CD4-positive, alpha-beta T cell (primary cell): ENCODE measurements at regions not wholly inside any gene's neighbourhood (a gene's known extent, or its start where the extent isn't known, plus 50 kb on each side); places are given as distances from the start of the nearest gene placed in this dataset.

ENCODE experiments used
- ATAC-seq: fragments of 200-7000 bp; cut with Tn5 transposase; one replicate; pipeline ENCODE4 v1.10.0; 2022; ENCODE audit warnings: mild to moderate bottlenecking; ENCODE audit not compliant: poor library complexity
- CTCF ChIA-PET: fragments of 350-600 bp; sonication (Branson Sonifier 250); formaldehyde crosslinking; loops from one replicate; lab custom pipeline; 2021; ENCODE audit warnings: antibody characterized with exemption, inconsistent platforms; lab: Charles Lee
- POLR2A ChIA-PET: fragments of 350-600 bp; sonication (Branson Sonifier 250); formaldehyde crosslinking; loops from one replicate; lab custom pipeline; 2021; ENCODE audit warnings: antibody characterized with exemption, inconsistent platforms; lab: Charles Lee
- DNase-seq, 14 experiments: peaks; one replicate each; pipeline ENCODE4 v3.0.0-alpha.2; 2013 to 2020; ENCODE audit warnings: mixed read lengths in 2 of 14
- H3K27ac ChIP-seq, 2 donors: one replicate each; pipeline versions ENCODE4 v1.5.1 to v1.7.0; 2013; ENCODE audit warnings: low read length in 2 of 2, low read depth in 1 of 2, mild to moderate bottlenecking in 1 of 2
- H3K27me3 ChIP-seq, 2 experiments: 1 replicate in 1 of 2; 2 replicates in 1 of 2; pipeline versions ENCODE4 v1.6.1 to v1.7.0; 2013; ENCODE audit warnings: low read length in 2 of 2, control low read depth in 1 of 2, mild to moderate bottlenecking in 1 of 2, moderate library complexity in 1 of 2; ENCODE audit not compliant: insufficient read depth in 2 of 2, control insufficient read depth in 1 of 2
- H3K36me3 ChIP-seq: one replicate; pipeline ENCODE4 v1.6.1; 2013; ENCODE audit warnings: low read length, control low read depth; ENCODE audit not compliant: insufficient read depth
- H3K4me1 ChIP-seq: one replicate; pipeline ENCODE4 v1.6.1; 2013; ENCODE audit warnings: low read length, control low read depth; ENCODE audit not compliant: insufficient read depth
- H3K4me3 ChIP-seq: one replicate; pipeline ENCODE4 v1.5.1; 2013; ENCODE audit warnings: mild to moderate bottlenecking, low read length, moderate library complexity
- H3K9me3 ChIP-seq, 2 experiments: 1 replicate in 1 of 2; 2 replicates in 1 of 2; pipeline versions ENCODE4 v1.6.1 to v1.7.0; 2013; ENCODE audit warnings: low read length in 2 of 2, mild to moderate bottlenecking in 2 of 2, control low read depth in 1 of 2, moderate library complexity in 1 of 2; ENCODE audit not compliant: control insufficient read depth in 1 of 2, insufficient read depth in 1 of 2
- H3K27ac Mint-ChIP-seq: one replicate; pipeline ENCODE4 v1.8.0; 2020; ENCODE audit warnings: mixed read lengths
- H3K27me3 Mint-ChIP-seq: one replicate; pipeline ENCODE4 v1.8.0; 2021; ENCODE audit warnings: mixed read lengths
- H3K36me3 Mint-ChIP-seq: one replicate; pipeline ENCODE4 v1.8.0; 2021; ENCODE audit warnings: low read depth, mixed read lengths
- H3K4me1 Mint-ChIP-seq: one replicate; pipeline ENCODE4 v1.8.0; 2021; ENCODE audit warnings: low read depth, mixed read lengths
- H3K4me3 Mint-ChIP-seq: one replicate; pipeline ENCODE4 v1.8.0; 2020; ENCODE audit warnings: mild to moderate bottlenecking, mixed read lengths
- H3K9me3 Mint-ChIP-seq: one replicate; pipeline ENCODE4 v1.8.0; 2020; ENCODE audit warnings: mixed read lengths
- intact Hi-C, 2 experiments: fragments of 100-400 bp; cut with DNase I in 1 of 2; cut with micrococcal nuclease in 1 of 2; formaldehyde crosslinking; loops; one replicate each; pipeline versions ENCODE4 v1.15.1 to v1.9.0; 2023 to 2025; cut with DNase I, micrococcal nuclease
- TF ChIP-seq, protein P1 (sequence below): fragments of 200-600 bp; IDR thresholded peaks from one replicate; pipeline ENCODE4 v1.8.0; 2022; ENCODE audit warnings: antibody characterized with exemption, mild to moderate bottlenecking

GRCh38 chr5:58284886-58285285, 175.0 kb downstream of the PLK2 start:
- H3K27me3 Mint-ChIP-seq: peaks cover 4% of the 10 kb centered on the region
- CTCF ChIA-PET: no interaction called here
- TF ChIP-seq, protein P1, sequence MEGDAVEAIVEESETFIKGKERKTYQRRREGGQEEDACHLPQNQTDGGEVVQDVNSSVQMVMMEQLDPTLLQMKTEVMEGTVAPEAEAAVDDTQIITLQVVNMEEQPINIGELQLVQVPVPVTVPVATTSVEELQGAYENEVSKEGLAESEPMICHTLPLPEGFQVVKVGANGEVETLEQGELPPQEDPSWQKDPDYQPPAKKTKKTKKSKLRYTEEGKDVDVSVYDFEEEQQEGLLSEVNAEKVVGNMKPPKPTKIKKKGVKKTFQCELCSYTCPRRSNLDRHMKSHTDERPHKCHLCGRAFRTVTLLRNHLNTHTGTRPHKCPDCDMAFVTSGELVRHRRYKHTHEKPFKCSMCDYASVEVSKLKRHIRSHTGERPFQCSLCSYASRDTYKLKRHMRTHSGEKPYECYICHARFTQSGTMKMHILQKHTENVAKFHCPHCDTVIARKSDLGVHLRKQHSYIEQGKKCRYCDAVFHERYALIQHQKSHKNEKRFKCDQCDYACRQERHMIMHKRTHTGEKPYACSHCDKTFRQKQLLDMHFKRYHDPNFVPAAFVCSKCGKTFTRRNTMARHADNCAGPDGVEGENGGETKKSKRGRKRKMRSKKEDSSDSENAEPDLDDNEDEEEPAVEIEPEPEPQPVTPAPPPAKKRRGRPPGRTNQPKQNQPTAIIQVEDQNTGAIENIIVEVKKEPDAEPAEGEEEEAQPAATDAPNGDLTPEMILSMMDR: no peak
- no peaks in the 10 kb centered on the region for H3K27me3 ChIP-seq
- no peaks in the 10 kb centered on the region for H3K36me3 Mint-ChIP-seq
- H3K36me3 ChIP-seq: no peaks in the 10 kb centered on the region
- H3K9me3 ChIP-seq: peaks cover 0 to 3% of the 10 kb centered on the region in 2 experiments
- H3K4me1 Mint-ChIP-seq: no peaks in the 10 kb centered on the region
- H3K27ac ChIP-seq: no peak overlapping the region
- H3K4me3 Mint-ChIP-seq: no peak overlapping the region
- intact Hi-C loops: no loop called here
- POLR2A ChIA-PET: no interaction called here
- no peaks in the 10 kb centered on the region for H3K9me3 Mint-ChIP-seq
- no peak overlapping the region for H3K4me3 ChIP-seq
- ATAC-seq: no peak
- no peak overlapping the region for H3K27ac Mint-ChIP-seq
- H3K4me1 ChIP-seq: no peaks in the 10 kb centered on the region
- DNase-seq: no peak

DNA sequence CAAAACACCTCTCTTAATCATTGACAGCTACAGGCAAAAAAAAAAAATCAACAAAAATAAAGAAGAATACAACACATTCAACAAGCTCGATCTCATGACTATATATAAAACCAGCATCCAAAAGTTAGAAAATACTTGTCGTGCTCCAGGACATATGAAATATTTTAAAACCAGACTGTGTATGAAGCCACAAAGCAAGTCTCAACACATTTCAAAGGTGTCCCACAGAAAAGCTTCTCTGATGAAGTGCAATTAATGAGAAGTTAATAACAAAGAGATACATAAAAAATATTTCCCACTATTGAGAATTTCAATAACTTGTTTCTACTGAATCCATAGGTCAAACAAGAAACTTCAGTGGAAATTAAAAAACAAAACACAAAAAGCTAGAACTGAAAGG, 178.7 kb downstream of the PLK2 start:
- no peaks in the 10 kb centered on the region for H3K36me3 ChIP-seq
- H3K4me1 ChIP-seq: no peaks in the 10 kb centered on the region
- no peaks in the 10 kb centered on the region for H3K27me3 ChIP-seq
- intact Hi-C loops: no loop called here
- H3K4me3 Mint-ChIP-seq: no peak overlapping the region
- peaks cover 4% of the 10 kb centered on the region for H3K27me3 Mint-ChIP-seq
- H3K36me3 Mint-ChIP-seq: no peaks in the 10 kb centered on the region
- ChIA-PET CTCF (no interaction called here), POLR2A (no interaction called here)
- DNase-seq (no peak), ATAC-seq (no peak)
- H3K27ac Mint-ChIP-seq: no peak overlapping the region
- TF ChIP-seq, protein P1: no peak
- no peaks in the 10 kb centered on the region for H3K9me3 ChIP-seq
- no peak overlapping the region for H3K4me3 ChIP-seq
- H3K4me1 Mint-ChIP-seq: no peaks in the 10 kb centered on the region
- no peak overlapping the region for H3K27ac ChIP-seq
- H3K9me3 Mint-ChIP-seq: no peaks in the 10 kb centered on the region

GRCh38 chr5:58279259-58279658, 180.6 kb downstream of the PLK2 start:
- H3K36me3 ChIP-seq: no peaks in the 10 kb centered on the region
- no peaks in the 10 kb centered on the region for H3K4me1 ChIP-seq
- Mint-ChIP-seq H3K27me3 (peaks cover 4% of the 10 kb centered on the region), H3K4me1 (no peaks in the 10 kb centered on the region), H3K27ac (no peak overlapping the region), H3K36me3 (no peaks in the 10 kb centered on the region), H3K4me3 (no peak overlapping the region), H3K9me3 (no peaks in the 10 kb centered on the region)
- no peak for DNase-seq
- CTCF ChIA-PET: no interaction called here
- H3K27me3 ChIP-seq: no peaks in the 10 kb centered on the region
- intact Hi-C loops: no loop called here
- no peak for ATAC-seq
- TF ChIP-seq, protein P1: no peak
- no peaks in the 10 kb centered on the region for H3K9me3 ChIP-seq
- POLR2A ChIA-PET: no interaction called here
- H3K4me3 ChIP-seq: no peak overlapping the region
- H3K27ac ChIP-seq: no peak overlapping the region
